ENCODE measurements at regions not wholly inside any gene's neighbourhood (a gene's known extent, or its start where the extent isn't known, plus 50 kb on each side); places are given as distances from the start of the nearest gene placed in this dataset.

DNA sequence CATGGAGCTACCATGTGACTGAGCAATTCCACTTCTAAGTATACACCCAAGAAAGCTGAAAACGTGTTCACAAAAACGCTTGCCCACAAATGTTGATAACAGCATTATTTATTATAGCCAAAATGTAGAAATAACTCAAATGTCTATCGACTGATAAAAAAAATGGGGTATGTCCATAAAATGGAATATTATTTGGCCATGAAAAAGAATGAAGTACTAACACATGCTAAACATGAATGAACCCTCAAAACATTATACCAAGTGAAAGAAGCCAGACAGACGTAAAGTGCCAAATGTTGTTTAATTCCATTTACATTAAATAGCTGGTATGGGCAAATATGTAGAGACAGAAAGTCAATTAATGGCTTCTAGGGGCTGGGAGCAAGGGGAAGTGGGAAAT, 184.9 kb upstream of the IRX2 start:
- TF ChIP-seq, protein P1, sequence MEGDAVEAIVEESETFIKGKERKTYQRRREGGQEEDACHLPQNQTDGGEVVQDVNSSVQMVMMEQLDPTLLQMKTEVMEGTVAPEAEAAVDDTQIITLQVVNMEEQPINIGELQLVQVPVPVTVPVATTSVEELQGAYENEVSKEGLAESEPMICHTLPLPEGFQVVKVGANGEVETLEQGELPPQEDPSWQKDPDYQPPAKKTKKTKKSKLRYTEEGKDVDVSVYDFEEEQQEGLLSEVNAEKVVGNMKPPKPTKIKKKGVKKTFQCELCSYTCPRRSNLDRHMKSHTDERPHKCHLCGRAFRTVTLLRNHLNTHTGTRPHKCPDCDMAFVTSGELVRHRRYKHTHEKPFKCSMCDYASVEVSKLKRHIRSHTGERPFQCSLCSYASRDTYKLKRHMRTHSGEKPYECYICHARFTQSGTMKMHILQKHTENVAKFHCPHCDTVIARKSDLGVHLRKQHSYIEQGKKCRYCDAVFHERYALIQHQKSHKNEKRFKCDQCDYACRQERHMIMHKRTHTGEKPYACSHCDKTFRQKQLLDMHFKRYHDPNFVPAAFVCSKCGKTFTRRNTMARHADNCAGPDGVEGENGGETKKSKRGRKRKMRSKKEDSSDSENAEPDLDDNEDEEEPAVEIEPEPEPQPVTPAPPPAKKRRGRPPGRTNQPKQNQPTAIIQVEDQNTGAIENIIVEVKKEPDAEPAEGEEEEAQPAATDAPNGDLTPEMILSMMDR (IDR thresholded peaks at IDR 0.05) = no peak
- TF ChIP-seq POLR2A (IDR thresholded peaks at IDR 0.05) = no peak

Measured in breast epithelium (tissue), 3 donors.